ENCODE measurements at regions not wholly inside any gene's neighbourhood (a gene's known extent, or its start where the extent isn't known, plus 50 kb on each side); places are given as distances from the start of the nearest gene placed in this dataset.
"Not testable (repeated sequence)": the region's sequence is repeated elsewhere in the genome, so short reads cannot be mapped to it uniquely, and the experiment has no call there.

DNA sequence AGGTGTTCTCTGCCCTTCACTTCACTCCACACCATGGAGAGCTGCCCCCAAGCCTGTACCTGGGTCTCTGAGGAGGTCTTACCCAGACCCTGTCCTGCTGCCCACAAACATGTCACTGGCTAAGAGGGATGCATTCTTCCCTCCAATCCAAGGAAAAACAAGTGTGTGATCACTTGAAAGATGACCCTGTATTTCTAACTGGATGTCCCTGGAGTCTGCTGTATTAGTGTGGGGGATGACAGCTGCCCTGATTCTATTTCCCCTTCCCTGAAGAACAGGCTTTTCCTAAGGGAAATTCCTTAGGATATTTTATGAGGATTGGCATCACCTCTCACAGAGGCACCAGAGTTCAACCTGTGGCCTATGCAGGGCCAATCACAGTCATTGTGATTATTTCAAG lies 55.0 kb upstream of the GATA2 start:
- Histone ChIP-seq H3K27ac (no peak overlapping the region), H3K4me3 (no peak overlapping the region), H3K4me1 (replicated peaks in 1 of 2) (peaks cover 0 to 4% of the 10 kb centered on the region in 2 donors)
- in situ Hi-C loops (cut with MboI; ENCODE audit: low pct_unique_long_range_greater_than_20kb in 2 of 9, low sequenced_read_pairs in 9 of 9, unreplicated experiment in 9 of 9): no loop called here
- ATAC-seq (replicated peaks in 6 of 8): no peak

DNA sequence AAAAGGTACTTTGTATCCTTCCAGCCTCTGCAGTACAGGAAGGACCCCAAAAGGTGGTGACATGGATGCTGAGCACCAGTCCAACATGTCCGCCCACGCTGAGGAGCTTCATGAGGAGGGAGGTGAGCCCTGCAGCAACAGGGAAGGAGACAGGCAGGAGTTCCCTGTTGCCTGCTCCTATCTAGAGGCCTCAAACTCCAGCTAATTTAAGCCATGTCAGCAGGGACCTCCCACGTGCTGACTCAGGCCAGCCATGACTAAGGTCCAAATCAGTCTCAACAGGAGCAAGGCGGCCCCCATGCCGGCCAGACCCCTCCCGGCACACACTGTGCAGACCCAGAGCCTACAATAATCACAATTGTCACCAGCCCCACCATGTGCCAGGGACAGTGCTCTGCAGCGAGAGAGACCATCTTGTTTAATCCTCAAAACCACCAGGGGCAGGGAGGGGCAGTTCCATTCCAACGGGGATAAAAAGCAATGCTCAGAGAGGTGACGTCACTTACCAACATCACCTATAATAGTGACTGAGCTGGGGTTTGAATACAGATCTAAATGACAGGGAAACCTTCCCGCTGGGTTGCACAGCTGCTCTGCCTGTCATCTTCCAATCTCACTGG lies 54.5 kb upstream of the GATA2 start:
- in situ Hi-C loops (cut with MboI; ENCODE audit: low pct_unique_long_range_greater_than_20kb in 2 of 9, low sequenced_read_pairs in 9 of 9, unreplicated experiment in 9 of 9): no loop called here
- WGBS, 10 experiments: 67 to 100% (median 80%) methylated on average over 1 to 7 of the region's 10 CpGs; no CpG with 5 or more reads in 3 of the 10 experiments
- ATAC-seq (replicated peaks in 6 of 8): peak in 7 of 8 experiments; percentile 7 to 89 (median 75)
- Histone ChIP-seq H3K4me1 (replicated peaks in 1 of 2) (peaks cover 0 to 4% of the 10 kb centered on the region in 2 donors), H3K27ac (no peak overlapping the region), H3K4me3 (no peak overlapping the region)

DNA sequence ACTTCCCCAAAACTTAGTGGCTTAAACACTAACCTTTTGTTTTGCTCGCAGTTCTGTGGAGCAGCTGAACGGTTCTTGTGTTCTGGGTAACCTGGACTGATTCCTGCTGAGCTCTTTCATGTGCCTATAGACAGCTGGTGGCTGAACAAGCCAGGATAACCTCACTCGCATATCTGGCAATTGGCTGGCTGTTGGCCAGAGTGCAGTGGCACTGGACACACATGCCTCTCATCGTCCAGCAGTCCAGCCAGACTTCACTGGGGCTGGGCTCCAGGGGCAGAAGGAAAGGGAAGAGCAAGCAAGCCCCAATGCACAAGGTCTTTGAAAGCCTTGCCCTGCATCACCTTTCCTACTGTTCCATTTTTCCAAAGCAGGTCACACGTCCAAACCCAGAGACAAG lies 53.6 kb upstream of the GATA2 start:
- ATAC-seq (replicated peaks in 6 of 8): no peak

DNA sequence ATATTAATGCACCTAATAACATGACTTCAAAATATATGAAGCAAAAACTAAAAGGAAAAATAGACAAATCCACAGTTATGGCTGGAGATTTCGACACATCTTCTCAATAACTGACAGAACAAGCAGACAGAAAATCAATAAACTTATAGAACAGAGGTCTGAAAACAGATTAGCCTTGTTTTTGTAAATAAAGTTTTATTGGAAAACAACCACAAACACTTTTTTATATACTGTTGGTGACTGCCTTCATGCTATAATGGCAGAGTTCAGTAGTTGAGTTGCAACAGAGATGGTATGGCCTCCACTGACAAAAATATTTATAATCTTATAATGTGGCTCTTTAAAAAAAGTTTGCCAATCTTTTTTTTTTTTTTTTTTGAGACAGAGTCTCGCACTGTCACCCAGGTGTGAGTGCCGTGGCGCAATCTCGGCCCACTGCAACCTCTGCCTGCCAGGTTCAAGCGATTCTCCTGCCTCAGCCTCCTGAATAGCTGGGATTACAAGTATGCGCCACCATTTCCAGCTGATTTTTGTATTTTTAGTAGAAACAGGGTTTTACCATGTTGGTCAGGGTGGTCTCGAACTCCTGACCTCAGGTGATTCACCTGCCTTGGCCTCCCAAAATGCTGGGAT lies 52.2 kb upstream of the GATA2 start:
- ATAC-seq (replicated peaks in 6 of 8): no peak
- 75 to 100% (median 93%) methylated on average over 1 to 8 of the region's 8 CpGs for WGBS, 10 experiments
- Histone ChIP-seq H3K4me3 (no peak overlapping the region), H3K27ac (no peak overlapping the region), H3K4me1 (replicated peaks in 1 of 2) (peaks cover 0 to 4% of the 10 kb centered on the region in 2 donors)
- in situ Hi-C loops (cut with MboI; ENCODE audit: low pct_unique_long_range_greater_than_20kb in 2 of 9, low sequenced_read_pairs in 9 of 9, unreplicated experiment in 9 of 9): no loop called here

More for the DNA sequence above, 53.6 kb upstream of the GATA2 start:
- H3K4me3 ChIP-seq: no peak overlapping the region
- H3K4me1 ChIP-seq (replicated peaks in 1 of 2): peaks cover 0 to 4% of the 10 kb centered on the region in 2 donors
- WGBS, 10 experiments: 50 to 100% (median 75%) methylated on average over 1 to 4 of the region's 5 CpGs; no CpG with 5 or more reads in 3 of the 10 experiments
- H3K27ac ChIP-seq: no peak overlapping the region
- in situ Hi-C loops (cut with MboI; ENCODE audit: low pct_unique_long_range_greater_than_20kb in 2 of 9, low sequenced_read_pairs in 9 of 9, unreplicated experiment in 9 of 9): no loop called here

DNA sequence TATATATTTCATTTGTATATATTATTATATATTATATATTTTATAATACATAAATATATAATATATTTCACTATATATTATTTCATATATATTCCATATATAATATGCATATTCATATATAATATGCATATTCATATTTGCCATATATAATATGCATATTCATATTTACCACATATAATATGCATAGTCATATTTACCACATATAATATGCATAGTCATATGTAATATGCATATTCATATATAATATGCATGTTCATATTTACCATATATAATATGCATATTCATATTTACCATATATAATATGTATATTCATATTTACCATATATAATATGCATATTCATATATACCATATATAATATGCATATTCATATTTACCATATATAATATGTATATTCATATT lies 51.2 kb upstream of the GATA2 start:
- ATAC-seq (replicated peaks in 6 of 8): no peak
- in situ Hi-C loops (cut with MboI; ENCODE audit: low pct_unique_long_range_greater_than_20kb in 2 of 9, low sequenced_read_pairs in 9 of 9, unreplicated experiment in 9 of 9): no loop called here
- H3K4me3 ChIP-seq: no peak overlapping the region
- no peak overlapping the region for H3K27ac ChIP-seq
- H3K4me1 ChIP-seq (replicated peaks in 1 of 2): peaks cover 0 to under 1% of the 10 kb centered on the region in 2 donors

DNA sequence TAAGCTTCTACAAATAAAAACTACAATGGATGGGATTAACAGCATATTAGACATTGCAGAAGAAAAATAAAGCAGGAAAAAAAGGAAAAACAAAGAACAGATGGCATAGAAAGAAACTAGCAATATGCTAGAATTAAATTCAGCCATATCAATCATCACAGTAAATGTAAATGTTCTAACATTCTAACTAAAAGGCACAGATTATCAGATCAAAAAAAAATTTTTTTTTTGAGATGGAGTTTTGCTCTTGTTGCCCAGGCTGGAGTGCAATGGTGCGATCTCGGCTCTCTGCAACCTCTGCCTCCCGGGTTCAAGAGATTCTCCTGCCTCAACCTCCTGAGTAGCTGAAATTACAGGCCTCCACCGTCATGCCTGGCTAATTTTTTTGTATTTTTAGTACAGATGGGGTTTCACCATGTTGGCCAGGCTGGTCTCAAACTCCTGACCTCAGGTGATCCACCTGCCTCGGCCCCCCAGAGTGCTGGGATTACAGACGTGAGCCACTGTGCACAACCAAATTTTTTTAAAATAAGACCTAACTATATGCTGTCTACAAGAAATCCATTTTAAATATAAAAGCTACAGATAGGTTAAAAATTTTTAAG lies 50.7 kb upstream of the GATA2 start:
- in situ Hi-C loops (cut with MboI; ENCODE audit: low pct_unique_long_range_greater_than_20kb in 2 of 9, low sequenced_read_pairs in 9 of 9, unreplicated experiment in 9 of 9); H3K4me3 ChIP-seq; H3K27ac ChIP-seq; ATAC-seq (replicated peaks in 6 of 8); H3K4me1 ChIP-seq (replicated peaks in 1 of 2): not testable (repeated sequence)
- WGBS, 10 experiments: 60 to 100% (median 88%) methylated on average over 1 to 6 of the region's 6 CpGs; no CpG with 5 or more reads in 2 of the 10 experiments

All from motor neuron (in vitro differentiated cells).